ENCODE measurements at regions not wholly inside any gene's neighbourhood (a gene's known extent, or its start where the extent isn't known, plus 50 kb on each side); places are given as distances from the start of the nearest gene placed in this dataset.

DNA sequence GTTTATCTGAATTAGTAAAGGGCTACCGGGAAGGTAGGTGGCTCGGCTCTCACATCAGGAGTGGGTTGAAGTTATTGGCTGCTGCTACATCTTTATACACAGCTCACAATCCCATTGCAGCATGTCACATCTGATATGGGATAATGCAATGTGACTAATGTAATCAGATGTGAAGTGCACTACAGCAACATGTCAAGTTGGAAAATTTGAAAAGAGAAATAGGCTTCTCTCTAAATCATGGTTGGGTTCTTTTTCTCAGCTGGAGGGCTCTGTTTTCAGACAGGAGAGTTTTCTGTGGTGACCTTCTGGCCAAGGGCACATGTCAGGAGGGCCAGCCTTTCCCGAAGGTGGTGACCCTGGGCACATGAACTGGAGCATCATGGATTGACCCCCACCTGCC lies 337.5 kb downstream of the HRH4 start:
- H3K9me3 ChIP-seq (ENCODE audit: control insufficient read depth, insufficient read depth, low read depth, low read length): no peaks in the 10 kb centered on the region
- intact Hi-C loops (cut with micrococcal nuclease; ENCODE audit: unreplicated experiment): no loop called here
- TF ChIP-seq, protein P1, sequence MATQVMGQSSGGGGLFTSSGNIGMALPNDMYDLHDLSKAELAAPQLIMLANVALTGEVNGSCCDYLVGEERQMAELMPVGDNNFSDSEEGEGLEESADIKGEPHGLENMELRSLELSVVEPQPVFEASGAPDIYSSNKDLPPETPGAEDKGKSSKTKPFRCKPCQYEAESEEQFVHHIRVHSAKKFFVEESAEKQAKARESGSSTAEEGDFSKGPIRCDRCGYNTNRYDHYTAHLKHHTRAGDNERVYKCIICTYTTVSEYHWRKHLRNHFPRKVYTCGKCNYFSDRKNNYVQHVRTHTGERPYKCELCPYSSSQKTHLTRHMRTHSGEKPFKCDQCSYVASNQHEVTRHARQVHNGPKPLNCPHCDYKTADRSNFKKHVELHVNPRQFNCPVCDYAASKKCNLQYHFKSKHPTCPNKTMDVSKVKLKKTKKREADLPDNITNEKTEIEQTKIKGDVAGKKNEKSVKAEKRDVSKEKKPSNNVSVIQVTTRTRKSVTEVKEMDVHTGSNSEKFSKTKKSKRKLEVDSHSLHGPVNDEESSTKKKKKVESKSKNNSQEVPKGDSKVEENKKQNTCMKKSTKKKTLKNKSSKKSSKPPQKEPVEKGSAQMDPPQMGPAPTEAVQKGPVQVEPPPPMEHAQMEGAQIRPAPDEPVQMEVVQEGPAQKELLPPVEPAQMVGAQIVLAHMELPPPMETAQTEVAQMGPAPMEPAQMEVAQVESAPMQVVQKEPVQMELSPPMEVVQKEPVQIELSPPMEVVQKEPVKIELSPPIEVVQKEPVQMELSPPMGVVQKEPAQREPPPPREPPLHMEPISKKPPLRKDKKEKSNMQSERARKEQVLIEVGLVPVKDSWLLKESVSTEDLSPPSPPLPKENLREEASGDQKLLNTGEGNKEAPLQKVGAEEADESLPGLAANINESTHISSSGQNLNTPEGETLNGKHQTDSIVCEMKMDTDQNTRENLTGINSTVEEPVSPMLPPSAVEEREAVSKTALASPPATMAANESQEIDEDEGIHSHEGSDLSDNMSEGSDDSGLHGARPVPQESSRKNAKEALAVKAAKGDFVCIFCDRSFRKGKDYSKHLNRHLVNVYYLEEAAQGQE (IDR thresholded peaks at IDR 0.05; ENCODE audit: insufficient read depth in 1 of 2, low read depth in 2 of 2, low read length in 1 of 2): no peak
- TF ChIP-seq, protein P2, sequence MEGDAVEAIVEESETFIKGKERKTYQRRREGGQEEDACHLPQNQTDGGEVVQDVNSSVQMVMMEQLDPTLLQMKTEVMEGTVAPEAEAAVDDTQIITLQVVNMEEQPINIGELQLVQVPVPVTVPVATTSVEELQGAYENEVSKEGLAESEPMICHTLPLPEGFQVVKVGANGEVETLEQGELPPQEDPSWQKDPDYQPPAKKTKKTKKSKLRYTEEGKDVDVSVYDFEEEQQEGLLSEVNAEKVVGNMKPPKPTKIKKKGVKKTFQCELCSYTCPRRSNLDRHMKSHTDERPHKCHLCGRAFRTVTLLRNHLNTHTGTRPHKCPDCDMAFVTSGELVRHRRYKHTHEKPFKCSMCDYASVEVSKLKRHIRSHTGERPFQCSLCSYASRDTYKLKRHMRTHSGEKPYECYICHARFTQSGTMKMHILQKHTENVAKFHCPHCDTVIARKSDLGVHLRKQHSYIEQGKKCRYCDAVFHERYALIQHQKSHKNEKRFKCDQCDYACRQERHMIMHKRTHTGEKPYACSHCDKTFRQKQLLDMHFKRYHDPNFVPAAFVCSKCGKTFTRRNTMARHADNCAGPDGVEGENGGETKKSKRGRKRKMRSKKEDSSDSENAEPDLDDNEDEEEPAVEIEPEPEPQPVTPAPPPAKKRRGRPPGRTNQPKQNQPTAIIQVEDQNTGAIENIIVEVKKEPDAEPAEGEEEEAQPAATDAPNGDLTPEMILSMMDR (IDR thresholded peaks at IDR 0.05): no peak
- TF ChIP-seq POLR2AphosphoS5 (IDR thresholded peaks at IDR 0.05; ENCODE audit: low read depth, low read length): no peak
- TF ChIP-seq TCF7L2 (IDR thresholded peaks at IDR 0.05; ENCODE audit: low read depth, low read length): no peak
- TF ChIP-seq SIN3A (IDR thresholded peaks at IDR 0.05; ENCODE audit: borderline replicate concordance, insufficient read depth, low read depth, low read length): no peak
- no peak for DNase-seq (ENCODE audit: low read depth, low spot score)
- ChIA-PET POLR2A (no interaction called here), CTCF (no interaction called here)
- no peak overlapping the region for H3K4me3 ChIP-seq (ENCODE audit: low read depth in 2 of 2, low read length in 2 of 2)
- no TSS peak for BruUV-seq (replicated peaks)
- no peaks in the 10 kb centered on the region; the same call in 1 of the 2 replicates for H3K27me3 ChIP-seq (ENCODE audit: control insufficient read depth, insufficient read depth, low read length)
- in situ Hi-C loops (cut with HindIII; ENCODE audit: low pct_unique_long_range_greater_than_20kb, low sequenced_read_pairs): no loop called here
- no peaks in the 10 kb centered on the region for H3K4me1 ChIP-seq (ENCODE audit: control insufficient read depth, insufficient read depth, low read length)
- no peak overlapping the region for H3K27ac ChIP-seq (ENCODE audit: low read length)
- H3K36me3 ChIP-seq (ENCODE audit: control insufficient read depth, insufficient read depth, low read length): no peaks in the 10 kb centered on the region; the same call in 1 of the 2 replicates
- ATAC-seq: no peak

DNA sequence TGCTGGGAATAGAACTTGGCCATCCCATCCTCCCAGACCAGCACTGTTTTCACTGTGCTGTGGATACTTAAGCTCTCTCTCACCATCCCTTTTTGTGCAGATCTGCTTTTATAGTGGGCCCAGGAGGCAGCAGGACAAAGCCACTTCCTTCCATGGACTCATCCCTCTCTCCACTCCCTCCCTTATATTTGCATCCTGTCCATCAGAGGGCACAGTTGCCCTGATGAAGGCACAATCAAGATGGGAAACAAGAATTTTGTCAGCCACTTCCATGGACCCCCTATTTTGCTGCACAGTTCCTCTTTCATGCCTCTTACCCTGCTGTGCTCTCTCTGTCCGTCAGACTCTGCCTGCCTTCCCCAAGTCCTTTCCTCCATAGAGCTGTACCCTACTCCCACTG lies 338.7 kb downstream of the HRH4 start:
- Histone ChIP-seq H3K4me1 (ENCODE audit: control insufficient read depth, insufficient read depth, low read length) (no peaks in the 10 kb centered on the region), H3K9me3 (ENCODE audit: control insufficient read depth, insufficient read depth, low read depth, low read length) (no peaks in the 10 kb centered on the region), H3K27ac (ENCODE audit: low read length) (no peak overlapping the region), H3K27me3 (ENCODE audit: control insufficient read depth, insufficient read depth, low read length) (no peaks in the 10 kb centered on the region; the same call in 1 of the 2 replicates), H3K36me3 (ENCODE audit: control insufficient read depth, insufficient read depth, low read length) (no peaks in the 10 kb centered on the region; the same call in 1 of the 2 replicates), H3K4me3 (ENCODE audit: low read depth in 2 of 2, low read length in 2 of 2) (no peak overlapping the region)
- in situ Hi-C loops (cut with HindIII; ENCODE audit: low pct_unique_long_range_greater_than_20kb, low sequenced_read_pairs) (no loop called here), intact Hi-C loops (cut with micrococcal nuclease; ENCODE audit: unreplicated experiment) (no loop called here)
- ChIA-PET POLR2A (interaction anchor here (0.6 kb wide), 1 partner anchor 1698 kb away, joined by 7 read pairs; no protein-coding TSS in a partner anchor), CTCF (no interaction called here)
- no TSS peak for BruUV-seq (replicated peaks)
- ATAC-seq (no peak), DNase-seq (ENCODE audit: low read depth, low spot score) (no peak)
- TF ChIP-seq TCF7L2 (IDR thresholded peaks at IDR 0.05; ENCODE audit: low read depth, low read length): no peak
- TF ChIP-seq, protein P1 (IDR thresholded peaks at IDR 0.05; ENCODE audit: insufficient read depth in 1 of 2, low read depth in 2 of 2, low read length in 1 of 2): no peak
